WTC11 (cell line): ENCODE measurements at regions not wholly inside any gene's neighbourhood (a gene's known extent, or its start where the extent isn't known, plus 50 kb on each side); places are given as distances from the start of the nearest gene placed in this dataset.

Experiments
- ATAC-seq: fragments of 200-7000 bp; cut with Tn5 transposase; 2 replicates; pipeline ENCODE4 v1.10.0; 2021; ENCODE audit warnings: mild to moderate bottlenecking, moderate library complexity
- CTCF ChIA-PET: fragments of 300-600 bp; sonication (Branson Sonifier 250); formaldehyde crosslinking; loops from one replicate; lab custom pipeline; 2021; ENCODE audit warnings: antibody characterized with exemption; lab: Charles Lee
- POLR2A ChIA-PET: fragments of 350-600 bp; sonication (Branson Sonifier 250); formaldehyde crosslinking; loops from one replicate; lab custom pipeline; 2021; ENCODE audit warnings: antibody characterized with exemption; lab: Charles Lee
- DNase-seq: peaks from one replicate; pipeline ENCODE4 v3.0.0; 2021; ENCODE audit warnings: low spot score
- H3K27ac Mint-ChIP-seq: 2 replicates; pipeline ENCODE4 v1.8.0; 2021; ENCODE audit warnings: mixed read lengths
- H3K27me3 Mint-ChIP-seq: 2 replicates; pipeline ENCODE4 v1.8.0; 2021; ENCODE audit warnings: low read depth, mild to moderate bottlenecking, moderate library complexity, mixed read lengths
- H3K36me3 Mint-ChIP-seq: 2 replicates; pipeline ENCODE4 v1.8.0; 2021; ENCODE audit warnings: mixed read lengths
- H3K4me1 Mint-ChIP-seq: 2 replicates; pipeline ENCODE4 v1.8.0; 2022; ENCODE audit warnings: mixed read lengths
- H3K4me3 Mint-ChIP-seq: 2 replicates; pipeline ENCODE4 v1.8.0; 2021; ENCODE audit warnings: mild to moderate bottlenecking, moderate library complexity, mixed read lengths
- H3K9me3 Mint-ChIP-seq: 2 replicates; pipeline ENCODE4 v1.8.0; 2021; ENCODE audit warnings: mixed read lengths
- ARID4B ChIP-seq: sonication (generic); formaldehyde crosslinking; IDR thresholded peaks from 2 replicates; pipeline ENCODE4 v1.8.0; 2023; ENCODE audit warnings: missing genetic modification reagents, mild to moderate bottlenecking, borderline replicate concordance
- ATF2 ChIP-seq: sonication (generic); formaldehyde crosslinking; IDR thresholded peaks from 2 replicates; pipeline ENCODE4 v1.8.1; 2022; ENCODE audit warnings: low read depth, missing genetic modification reagents, borderline replicate concordance
- CREB1 ChIP-seq: sonication (generic); formaldehyde crosslinking; IDR thresholded peaks from 2 replicates; pipeline ENCODE4 v1.8.0; 2023; ENCODE audit warnings: mild to moderate bottlenecking, missing genetic modification reagents
- E2F4 ChIP-seq: sonication (generic); formaldehyde crosslinking; IDR thresholded peaks from 2 replicates; pipeline ENCODE4 v1.8.1; 2022; ENCODE audit warnings: low read depth, mild to moderate bottlenecking, moderate library complexity, missing genetic modification reagents, borderline replicate concordance
- E2F5 ChIP-seq: sonication (generic); formaldehyde crosslinking; IDR thresholded peaks from 2 replicates; pipeline ENCODE4 v1.8.1; 2022; ENCODE audit warnings: mild to moderate bottlenecking, moderate library complexity, missing genetic modification reagents
- GRHL2 ChIP-seq: fragments of 250-450 bp; sonication (Bioruptor Pico); IDR thresholded peaks from 2 replicates; pipeline ENCODE4 v1.8.0; 2022; ENCODE audit warnings: mild to moderate bottlenecking, moderate library complexity; ENCODE audit not compliant: insufficient replicate concordance, severe bottlenecking
- MAX ChIP-seq: sonication (generic); formaldehyde crosslinking; IDR thresholded peaks from 2 replicates; pipeline ENCODE4 v1.8.0; 2022; ENCODE audit warnings: mild to moderate bottlenecking, missing genetic modification reagents
- MYBL2 ChIP-seq: sonication (generic); formaldehyde crosslinking; IDR thresholded peaks from 2 replicates; pipeline ENCODE4 v1.8.1; 2023; ENCODE audit warnings: mild to moderate bottlenecking, moderate library complexity, missing genetic modification reagents
- OVOL2 ChIP-seq: fragments of 250-450 bp; sonication (Bioruptor Pico); IDR thresholded peaks from 2 replicates; pipeline ENCODE4 v1.9.0; 2021; ENCODE audit warnings: mild to moderate bottlenecking, borderline replicate concordance
- PRDM15 ChIP-seq: sonication (generic); formaldehyde crosslinking; IDR thresholded peaks from 2 replicates; pipeline ENCODE4 v1.8.0; 2022; ENCODE audit warnings: missing genetic modification reagents
- SMAD3 ChIP-seq: sonication (generic); formaldehyde crosslinking; IDR thresholded peaks from 2 replicates; pipeline ENCODE4 v1.8.0; 2022; ENCODE audit warnings: missing genetic modification reagents, mild to moderate bottlenecking, borderline replicate concordance
- SMAD4 ChIP-seq: sonication (generic); formaldehyde crosslinking; IDR thresholded peaks from 2 replicates; pipeline ENCODE4 v1.8.0; 2022; ENCODE audit warnings: mild to moderate bottlenecking, missing genetic modification reagents
- SOX15 ChIP-seq: fragments of 250-450 bp; sonication (Bioruptor Pico); IDR thresholded peaks from 2 replicates; pipeline ENCODE4 v1.9.0; 2021; ENCODE audit warnings: mild to moderate bottlenecking
- TP53 ChIP-seq: sonication (generic); formaldehyde crosslinking; IDR thresholded peaks from 2 replicates; pipeline ENCODE4 v1.8.1; 2023; ENCODE audit warnings: mild to moderate bottlenecking, missing genetic modification reagents
- USF1 ChIP-seq: sonication (generic); formaldehyde crosslinking; IDR thresholded peaks from 2 replicates; pipeline ENCODE4 v1.8.0; 2022; ENCODE audit warnings: mild to moderate bottlenecking, missing genetic modification reagents
- USF2 ChIP-seq: sonication (generic); formaldehyde crosslinking; IDR thresholded peaks from 2 replicates; pipeline ENCODE4 v1.8.1; 2023; ENCODE audit warnings: mild to moderate bottlenecking, missing genetic modification reagents, moderate library complexity
- ZMAT4 ChIP-seq: fragments of 250-450 bp; sonication (Bioruptor Pico); IDR thresholded peaks from 2 replicates; pipeline ENCODE4 v1.9.0; 2021; ENCODE audit warnings: mild to moderate bottlenecking
- ZNF396 ChIP-seq: fragments of 250-450 bp; sonication (Bioruptor Pico); IDR thresholded peaks from 2 replicates; pipeline ENCODE4 v1.8.0; 2021; ENCODE audit warnings: mild to moderate bottlenecking, moderate library complexity, borderline replicate concordance
- ZSCAN18 ChIP-seq: fragments of 250-450 bp; sonication (Bioruptor Pico); IDR thresholded peaks from 2 replicates; pipeline ENCODE4 v2.1.2; 2022; ENCODE audit warnings: mild to moderate bottlenecking, moderate library complexity

GRCh38 chr13:42466123-42466522 is 107.8 kb upstream of the TNFSF11 start:
- Mint-ChIP-seq H3K27me3 (no peaks in the 10 kb centered on the region; the same call in 1 of the 2 replicates), H3K9me3 (peaks cover 54% of the 10 kb centered on the region), H3K4me1 (no peaks in the 10 kb centered on the region), H3K27ac (no peak overlapping the region), H3K36me3 (peaks cover 16% of the 10 kb centered on the region), H3K4me3 (no peak overlapping the region)
- CTCF ChIA-PET = no interaction called here
- TF ChIP-seq SMAD4 (CRISPR knock-in tag) (no peak), ZNF396 (no peak), PRDM15 (CRISPR knock-in tag) (no peak), E2F5 (CRISPR knock-in tag) (no peak), ZSCAN18 (CRISPR knock-in tag) (no peak), SOX15 (CRISPR knock-in tag) (no peak), GRHL2 (no peak), USF2 (CRISPR knock-in tag) (no peak), ZMAT4 (CRISPR knock-in tag) (no peak), CREB1 (CRISPR knock-in tag) (no peak), MYBL2 (CRISPR knock-in tag) (no peak)
- no peak for ATAC-seq
- no peak for DNase-seq
- POLR2A ChIA-PET = no interaction called here

- H3K36me3 Mint-ChIP-seq = peaks cover 14% of the 10 kb centered on the region
- no peaks in the 10 kb centered on the region for H3K4me1 Mint-ChIP-seq
- H3K9me3 Mint-ChIP-seq = peaks cover 50% of the 10 kb centered on the region
- no peak overlapping the region for H3K27ac Mint-ChIP-seq
- CTCF ChIA-PET = no interaction called here
- no peaks in the 10 kb centered on the region; the same call in 1 of the 2 replicates for H3K27me3 Mint-ChIP-seq
- no peak for DNase-seq
- no peak for ATAC-seq
- no peak overlapping the region for H3K4me3 Mint-ChIP-seq
- TF ChIP-seq SOX15 (CRISPR knock-in tag) (no peak), ATF2 (CRISPR knock-in tag) (no peak), E2F4 (CRISPR knock-in tag) (no peak), TP53 (CRISPR knock-in tag) (no peak), ARID4B (CRISPR knock-in tag) (no peak), SMAD3 (CRISPR knock-in tag) (no peak), SMAD4 (CRISPR knock-in tag) (no peak), GRHL2 (no peak), USF1 (CRISPR knock-in tag) (no peak), MAX (no peak), OVOL2 (CRISPR knock-in tag) (no peak)
- POLR2A ChIA-PET = no interaction called here
Measured at GRCh38 chr13:42466609-42467008, 107.3 kb upstream of the TNFSF11 start.
